IMR-90 (cell line): ENCODE measurements at regions not wholly inside any gene's neighbourhood (a gene's known extent, or its start where the extent isn't known, plus 50 kb on each side); places are given as distances from the start of the nearest gene placed in this dataset.

Experiments
- ATAC-seq: fragments of 200-7000 bp; cut with Tn5 transposase; 2 replicates; pipeline ENCODE4 v1.9.1; 2020; ENCODE audit warnings: low read depth, mild to moderate bottlenecking, moderate library complexity
- BruUV-seq: library from RNA; stranded (reverse); fragments of 400-500 nt; replicated peaks from 2 replicates; lab custom pipeline; 2021; lab: Mats Ljungman, UMichigan
- CTCF ChIA-PET: fragments of 300-600 bp; formaldehyde crosslinking; extraction: SDS; loops from one replicate; lab custom pipeline; 2021; ENCODE audit warnings: antibody characterized with exemption; lab: Yijun Ruan, JAX
- POLR2A ChIA-PET: fragments of 300-600 bp; sonication (Branson Sonifier 250); formaldehyde crosslinking; loops from one replicate; lab custom pipeline; 2022; ENCODE audit warnings: antibody characterized with exemption; ENCODE audit not compliant: unreplicated experiment; lab: Charles Lee
- DNase-seq: peaks from one replicate; pipeline ENCODE4 v3.0.0; 2013
- H2AFZ ChIP-seq: replicated peaks from 2 replicates; pipeline ENCODE3; 2013; ENCODE audit warnings: low read length, mild to moderate bottlenecking; ENCODE audit not compliant: poor library complexity
- H2AK5ac ChIP-seq: 2 replicates; pipeline ENCODE4 v1.6.1; 2013; ENCODE audit warnings: low read depth, low read length, inconsistent platforms
- H2AK9ac ChIP-seq: replicated peaks from 2 replicates; pipeline ENCODE3; 2013; ENCODE audit warnings: mild to moderate bottlenecking, low read depth, low read length, moderate library complexity; ENCODE audit not compliant: poor library complexity
- H2BK120ac ChIP-seq: 2 replicates; pipeline ENCODE4 v1.6.1; 2013; ENCODE audit warnings: low read depth, low read length, inconsistent platforms
- H2BK15ac ChIP-seq: 3 replicates; pipeline ENCODE4 v1.6.1; 2013; ENCODE audit warnings: low read depth, low read length, inconsistent platforms
- H2BK20ac ChIP-seq: 2 replicates; pipeline ENCODE4 v1.6.1; 2013; ENCODE audit warnings: low read depth, mild to moderate bottlenecking, inconsistent platforms, low read length, moderate library complexity
- H2BK5ac ChIP-seq: 2 replicates; pipeline ENCODE4 v1.6.1; 2013; ENCODE audit warnings: mild to moderate bottlenecking, low read depth, low read length, inconsistent platforms; ENCODE audit not compliant: poor library complexity, severe bottlenecking
- H3K14ac ChIP-seq: replicated peaks from 2 replicates; pipeline ENCODE4 v1.6.1; 2013; ENCODE audit warnings: low read depth, low read length, inconsistent platforms
- H3K18ac ChIP-seq: 2 replicates; pipeline ENCODE4 v1.6.1; 2013; ENCODE audit warnings: low read depth, low read length, control low read depth
- H3K23ac ChIP-seq: 2 replicates; pipeline ENCODE4 v1.6.1; 2013; ENCODE audit warnings: low read depth, low read length, inconsistent platforms
- H3K27ac ChIP-seq: 2 replicates; pipeline ENCODE4 v1.5.1; 2013; ENCODE audit warnings: mild to moderate bottlenecking, control low read depth, low read length; ENCODE audit not compliant: insufficient read depth
- H3K27me3 ChIP-seq: 2 replicates; pipeline ENCODE4 v1.6.1; 2013; ENCODE audit warnings: low read length; ENCODE audit not compliant: control insufficient read depth, insufficient read depth
- H3K36me3 ChIP-seq: 2 replicates; pipeline ENCODE4 v1.6.1; 2013; ENCODE audit warnings: low read length, mixed read lengths; ENCODE audit not compliant: control insufficient read depth, insufficient read depth
- H3K4ac ChIP-seq: 2 replicates; pipeline ENCODE4 v1.6.1; 2013; ENCODE audit warnings: low read depth, low read length, inconsistent platforms
- H3K4me1 ChIP-seq: 2 replicates; pipeline ENCODE4 v1.6.1; 2013; ENCODE audit warnings: low read length, mixed read lengths; ENCODE audit not compliant: control insufficient read depth, insufficient read depth
- H3K4me2 ChIP-seq: 2 replicates; pipeline ENCODE4 v1.6.1; 2013; ENCODE audit warnings: low read depth, mild to moderate bottlenecking, control low read depth, low read length, moderate library complexity
- H3K4me3 ChIP-seq: 2 replicates; pipeline ENCODE4 v1.5.1; 2013; ENCODE audit warnings: low read depth, mild to moderate bottlenecking, control low read depth, low read length, moderate library complexity; ENCODE audit not compliant: insufficient read depth
- H3K56ac ChIP-seq: 2 replicates; pipeline ENCODE4 v1.6.1; 2013; ENCODE audit warnings: low read length, inconsistent platforms; ENCODE audit not compliant: insufficient read depth; ENCODE audit errors: extremely low read depth
- H3K79me1 ChIP-seq, 2 experiments: 2 replicates each; pipeline ENCODE4 v1.6.1; 2013; ENCODE audit warnings: low read length in 2 of 2, inconsistent platforms in 1 of 2, low read depth in 1 of 2
- H3K9ac ChIP-seq: 2 replicates; pipeline ENCODE4 v1.6.1; 2013; ENCODE audit warnings: low read depth, low read length, control low read depth
- H3K9me1 ChIP-seq: 2 replicates; pipeline ENCODE4 v1.6.1; 2013; ENCODE audit warnings: low read length, inconsistent platforms; ENCODE audit not compliant: insufficient read depth
- H3K9me3 ChIP-seq: 2 replicates; pipeline ENCODE4 v1.6.1; 2013; ENCODE audit warnings: low read length; ENCODE audit not compliant: control insufficient read depth, insufficient read depth
- H4K20me1 ChIP-seq: 2 replicates; pipeline ENCODE4 v1.6.1; 2013; ENCODE audit warnings: low read length, inconsistent platforms; ENCODE audit not compliant: insufficient read depth
- H4K5ac ChIP-seq: 2 replicates; pipeline ENCODE4 v1.6.1; 2013; ENCODE audit warnings: mild to moderate bottlenecking, low read depth, low read length, control low read depth
- H4K8ac ChIP-seq, 2 experiments: 2 replicates each; pipeline ENCODE4 v1.6.1; 2013; ENCODE audit warnings: low read depth in 2 of 2, low read length in 2 of 2, control low read depth in 1 of 2, inconsistent platforms in 1 of 2
- H4K91ac ChIP-seq: 2 replicates; pipeline ENCODE4 v1.6.1; 2013; ENCODE audit warnings: low read depth, low read length, inconsistent platforms; ENCODE audit not compliant: insufficient read depth
- BHLHE40 ChIP-seq: fragments of 150-350 bp; IDR thresholded peaks from 2 replicates; pipeline ENCODE4 v1.6.1; 2016; ENCODE audit warnings: mild to moderate bottlenecking, low read depth, low read length
- CEBPB ChIP-seq: IDR thresholded peaks from 2 replicates; pipeline ENCODE4 v1.6.1; 2012; ENCODE audit warnings: low read depth, low read length, improper control_type of control experiment
- CHD1 ChIP-seq: IDR thresholded peaks from 2 replicates; pipeline ENCODE4 v1.6.1; 2012; ENCODE audit warnings: low read depth, low read length, improper control_type of control experiment
- MAFK ChIP-seq: IDR thresholded peaks from 2 replicates; pipeline ENCODE4 v1.6.1; 2012; ENCODE audit warnings: low read depth, low read length, improper control_type of control experiment
- MAZ ChIP-seq: IDR thresholded peaks from 2 replicates; pipeline ENCODE4 v1.6.1; 2012; ENCODE audit warnings: low read depth, mild to moderate bottlenecking, low read length, improper control_type of control experiment, moderate library complexity, borderline replicate concordance
- MXI1 ChIP-seq: IDR thresholded peaks from 2 replicates; pipeline ENCODE4 v1.6.1; 2012; ENCODE audit warnings: low read depth, mild to moderate bottlenecking, low read length, moderate library complexity, borderline replicate concordance
- RAD21 ChIP-seq: IDR thresholded peaks from 2 replicates; pipeline ENCODE4 v1.6.1; 2012; ENCODE audit warnings: low read length, improper control_type of control experiment
- RCOR1 ChIP-seq: IDR thresholded peaks from 2 replicates; pipeline ENCODE4 v1.6.1; 2012; ENCODE audit warnings: mild to moderate bottlenecking, low read length, improper control_type of control experiment; ENCODE audit not compliant: insufficient replicate concordance
- RFX5 ChIP-seq: IDR thresholded peaks from 2 replicates; pipeline ENCODE4 v1.8.0; 2012; ENCODE audit warnings: low read depth, mild to moderate bottlenecking, low read length, moderate library complexity
- SMC3 ChIP-seq: fragments of 150-350 bp; IDR thresholded peaks from 2 replicates; pipeline ENCODE4 v1.6.1; 2016; ENCODE audit warnings: low read depth, mild to moderate bottlenecking, antibody characterized with exemption, low read length, moderate library complexity
- WGBS, 2 experiments: methylation state at CpG; one replicate each; pipeline versions ENCODE4 v1.1.5 to v1.1.7; 2013; ENCODE audit warnings: missing lambda C conversion rate in 2 of 2; ENCODE audit not compliant: insufficient read length in 1 of 2; ENCODE audit errors: extremely low coverage in 2 of 2; 5-methylcytosine and 5-hydroxymethylcytosine counted together
- dilution Hi-C: fragments of 300-500 bp; cut with HindIII; formaldehyde crosslinking; loops from one replicate; pipeline ENCODE4 v1.14.3; 2018; ENCODE audit warnings: low sequenced_read_pairs; ENCODE audit not compliant: unreplicated experiment
- in situ Hi-C: fragments of 300-500 bp; cut with MboI; formaldehyde crosslinking; loops from 3 replicates; pipeline ENCODE4 v1.14.3; 2019; ENCODE audit warnings: low sequenced_read_pairs, inconsistent platforms, mixed read lengths
- intact Hi-C: fragments of 100-400 bp; cut with micrococcal nuclease; formaldehyde crosslinking; loops from 2 replicates; pipeline ENCODE4 v1.10.0; 2022
- TF ChIP-seq, protein P1 (sequence below): fragments of 150-350 bp; IDR thresholded peaks from 2 replicates; pipeline ENCODE4 v1.6.1; 2016; ENCODE audit warnings: low read depth, mild to moderate bottlenecking, low read length, moderate library complexity, borderline replicate concordance
- TF ChIP-seq, protein P2 (sequence below): conservative IDR thresholded peaks from 2 replicates; pipeline ENCODE4 v1.5.1; 2012; ENCODE audit warnings: mild to moderate bottlenecking, low read depth, low read length, improper control_type of control experiment

DNA sequence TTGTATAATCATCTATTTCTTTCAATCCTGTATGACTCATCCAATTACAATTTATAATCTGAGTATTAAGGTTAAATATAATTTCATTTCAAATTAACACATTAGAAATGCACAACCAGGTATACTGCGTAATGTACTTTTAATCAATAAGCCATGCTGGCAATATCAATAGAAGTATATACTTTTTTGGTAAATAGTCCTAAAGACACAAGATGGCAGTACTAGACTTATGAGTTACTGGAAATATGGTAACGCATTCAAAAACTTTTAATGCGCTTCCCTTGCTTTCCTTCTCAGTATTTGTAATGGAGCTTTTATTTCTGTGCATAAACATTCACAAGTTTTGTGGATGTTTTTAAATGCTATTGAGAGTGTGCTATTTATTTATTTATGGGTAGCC lies 1162.0 kb upstream of the TMPRSS15 start:
- Histone ChIP-seq H3K9me1 (no peaks in the 10 kb centered on the region), H3K14ac (no peak overlapping the region), H2AK9ac (no peak overlapping the region), H4K91ac (no peak overlapping the region), H3K23ac (no peak overlapping the region), H3K56ac (no peak overlapping the region), H2AFZ (no peak overlapping the region), H2BK20ac (no peak overlapping the region), H3K36me3 (no peaks in the 10 kb centered on the region), H4K5ac (no peak overlapping the region), H3K4me2 (no peak overlapping the region), H3K27ac (no peak overlapping the region), H3K9me3 (no peaks in the 10 kb centered on the region), H2AK5ac (no peak overlapping the region), H3K79me1 (no peaks in the 10 kb centered on the region), H3K4me3 (no peak overlapping the region), H3K4me1 (no peaks in the 10 kb centered on the region), H3K27me3 (no peaks in the 10 kb centered on the region), H2BK15ac (no peak overlapping the region), H2BK120ac (no peak overlapping the region), H3K4ac (no peak overlapping the region), H3K18ac (no peak overlapping the region), H2BK5ac (no peak overlapping the region), H4K8ac (no peak overlapping the region), H3K9ac (no peak overlapping the region), H4K20me1 (no peaks in the 10 kb centered on the region)
- POLR2A ChIA-PET = no interaction called here
- DNase-seq (no peak), ATAC-seq (no peak)
- in situ Hi-C loops (no loop called here), intact Hi-C loops (no loop called here), dilution Hi-C loops (no loop called here)
- TF ChIP-seq MAFK (no peak), CHD1 (no peak), BHLHE40 (no peak), MXI1 (no peak), RAD21 (no peak), RFX5 (no peak), SMC3 (no peak), CEBPB (no peak), MAZ (no peak), RCOR1 (no peak)
- TF ChIP-seq, protein P1, sequence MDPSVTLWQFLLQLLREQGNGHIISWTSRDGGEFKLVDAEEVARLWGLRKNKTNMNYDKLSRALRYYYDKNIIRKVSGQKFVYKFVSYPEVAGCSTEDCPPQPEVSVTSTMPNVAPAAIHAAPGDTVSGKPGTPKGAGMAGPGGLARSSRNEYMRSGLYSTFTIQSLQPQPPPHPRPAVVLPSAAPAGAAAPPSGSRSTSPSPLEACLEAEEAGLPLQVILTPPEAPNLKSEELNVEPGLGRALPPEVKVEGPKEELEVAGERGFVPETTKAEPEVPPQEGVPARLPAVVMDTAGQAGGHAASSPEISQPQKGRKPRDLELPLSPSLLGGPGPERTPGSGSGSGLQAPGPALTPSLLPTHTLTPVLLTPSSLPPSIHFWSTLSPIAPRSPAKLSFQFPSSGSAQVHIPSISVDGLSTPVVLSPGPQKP = no peak
- TF ChIP-seq, protein P2, sequence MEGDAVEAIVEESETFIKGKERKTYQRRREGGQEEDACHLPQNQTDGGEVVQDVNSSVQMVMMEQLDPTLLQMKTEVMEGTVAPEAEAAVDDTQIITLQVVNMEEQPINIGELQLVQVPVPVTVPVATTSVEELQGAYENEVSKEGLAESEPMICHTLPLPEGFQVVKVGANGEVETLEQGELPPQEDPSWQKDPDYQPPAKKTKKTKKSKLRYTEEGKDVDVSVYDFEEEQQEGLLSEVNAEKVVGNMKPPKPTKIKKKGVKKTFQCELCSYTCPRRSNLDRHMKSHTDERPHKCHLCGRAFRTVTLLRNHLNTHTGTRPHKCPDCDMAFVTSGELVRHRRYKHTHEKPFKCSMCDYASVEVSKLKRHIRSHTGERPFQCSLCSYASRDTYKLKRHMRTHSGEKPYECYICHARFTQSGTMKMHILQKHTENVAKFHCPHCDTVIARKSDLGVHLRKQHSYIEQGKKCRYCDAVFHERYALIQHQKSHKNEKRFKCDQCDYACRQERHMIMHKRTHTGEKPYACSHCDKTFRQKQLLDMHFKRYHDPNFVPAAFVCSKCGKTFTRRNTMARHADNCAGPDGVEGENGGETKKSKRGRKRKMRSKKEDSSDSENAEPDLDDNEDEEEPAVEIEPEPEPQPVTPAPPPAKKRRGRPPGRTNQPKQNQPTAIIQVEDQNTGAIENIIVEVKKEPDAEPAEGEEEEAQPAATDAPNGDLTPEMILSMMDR = no peak
- CTCF ChIA-PET = no interaction called here
- WGBS, 2 experiments = no CpG with 5 or more reads among the region's 3 CpGs
- no TSS peak for BruUV-seq
